22Rv1 (cell line): ENCODE measurements at regions not wholly inside any gene's neighbourhood (a gene's known extent, or its start where the extent isn't known, plus 50 kb on each side); places are given as distances from the start of the nearest gene placed in this dataset.

Source experiments
- H3K27ac ChIP-seq: fragments of 450-650 bp; 2 replicates; pipeline ENCODE4 v1.5.1; 2017
- ZFX ChIP-seq: fragments of 450-650 bp; IDR thresholded peaks from 2 replicates; pipeline ENCODE4 v1.6.1; 2017; ENCODE audit warnings: antibody characterized with exemption, borderline replicate concordance
- TF ChIP-seq, protein P1 (sequence below): fragments of 450-650 bp; IDR thresholded peaks from 2 replicates; pipeline ENCODE4 v1.5.1; 2017; ENCODE audit warnings: mild to moderate bottlenecking

DNA sequence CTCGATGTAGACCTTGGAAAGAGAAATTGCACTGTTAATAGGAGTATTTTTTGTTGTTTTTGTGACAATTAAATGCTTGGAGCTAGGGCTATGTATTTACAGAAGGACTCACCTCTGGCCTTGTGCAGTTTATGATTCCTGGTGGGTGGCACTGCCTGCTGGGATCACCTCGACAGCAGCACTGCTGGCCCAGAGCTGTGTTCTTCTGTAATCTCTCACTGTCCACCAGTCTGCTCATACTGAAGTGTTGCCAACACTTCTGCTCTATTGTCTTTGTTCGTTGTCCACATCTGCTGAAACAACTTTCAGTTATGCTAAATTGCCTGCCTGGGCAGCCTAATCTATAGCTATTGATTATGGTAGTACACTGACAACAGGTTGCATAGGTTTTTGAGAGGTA is 194.4 kb upstream of the ANK2 start:
- H3K27ac ChIP-seq: no peak overlapping the region
- TF ChIP-seq, protein P1, sequence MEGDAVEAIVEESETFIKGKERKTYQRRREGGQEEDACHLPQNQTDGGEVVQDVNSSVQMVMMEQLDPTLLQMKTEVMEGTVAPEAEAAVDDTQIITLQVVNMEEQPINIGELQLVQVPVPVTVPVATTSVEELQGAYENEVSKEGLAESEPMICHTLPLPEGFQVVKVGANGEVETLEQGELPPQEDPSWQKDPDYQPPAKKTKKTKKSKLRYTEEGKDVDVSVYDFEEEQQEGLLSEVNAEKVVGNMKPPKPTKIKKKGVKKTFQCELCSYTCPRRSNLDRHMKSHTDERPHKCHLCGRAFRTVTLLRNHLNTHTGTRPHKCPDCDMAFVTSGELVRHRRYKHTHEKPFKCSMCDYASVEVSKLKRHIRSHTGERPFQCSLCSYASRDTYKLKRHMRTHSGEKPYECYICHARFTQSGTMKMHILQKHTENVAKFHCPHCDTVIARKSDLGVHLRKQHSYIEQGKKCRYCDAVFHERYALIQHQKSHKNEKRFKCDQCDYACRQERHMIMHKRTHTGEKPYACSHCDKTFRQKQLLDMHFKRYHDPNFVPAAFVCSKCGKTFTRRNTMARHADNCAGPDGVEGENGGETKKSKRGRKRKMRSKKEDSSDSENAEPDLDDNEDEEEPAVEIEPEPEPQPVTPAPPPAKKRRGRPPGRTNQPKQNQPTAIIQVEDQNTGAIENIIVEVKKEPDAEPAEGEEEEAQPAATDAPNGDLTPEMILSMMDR: no peak
- TF ChIP-seq ZFX: no peak

DNA sequence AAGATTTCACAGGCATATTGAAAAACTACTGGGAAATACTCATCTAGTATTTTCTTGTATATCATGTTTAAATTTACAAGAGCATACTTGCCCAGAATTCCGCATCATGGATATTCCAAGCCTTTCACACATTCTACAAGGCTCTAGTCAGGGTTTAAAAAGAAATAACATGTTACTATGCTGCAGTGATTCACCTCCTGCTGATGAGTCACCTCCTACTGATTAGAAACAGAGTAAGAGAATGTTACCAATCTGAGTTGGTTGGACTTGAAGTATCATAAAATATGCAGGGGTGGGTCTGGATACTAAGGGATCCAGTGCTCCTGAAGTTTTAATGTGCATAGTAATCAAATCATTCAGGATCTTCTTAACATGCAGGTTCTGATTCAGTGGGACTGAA is 192.0 kb upstream of the ANK2 start:
- TF ChIP-seq, protein P1: no peak
- no peak for TF ChIP-seq ZFX
- no peak overlapping the region for H3K27ac ChIP-seq

DNA sequence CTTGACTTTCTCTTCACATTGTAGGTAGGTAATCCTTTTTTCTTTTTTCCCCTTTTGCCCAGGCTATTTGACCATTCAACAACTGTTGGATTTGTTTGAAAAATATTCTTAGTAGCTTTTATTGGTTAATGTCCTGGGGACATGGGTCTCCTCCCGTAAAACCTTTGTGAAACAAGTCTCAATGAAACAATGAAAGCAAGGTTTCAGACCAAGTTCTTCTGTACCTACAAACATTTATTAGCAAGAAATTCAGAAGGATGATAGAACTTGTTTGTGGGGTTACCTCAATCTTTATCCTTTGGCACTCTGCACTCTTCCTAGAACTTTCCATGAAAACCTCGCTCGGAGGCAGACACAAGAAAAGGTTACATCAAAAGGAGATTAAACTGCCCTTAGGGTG is 190.7 kb upstream of the ANK2 start:
- H3K27ac ChIP-seq: no peak overlapping the region
- TF ChIP-seq, protein P1: no peak
- TF ChIP-seq ZFX: no peak

DNA sequence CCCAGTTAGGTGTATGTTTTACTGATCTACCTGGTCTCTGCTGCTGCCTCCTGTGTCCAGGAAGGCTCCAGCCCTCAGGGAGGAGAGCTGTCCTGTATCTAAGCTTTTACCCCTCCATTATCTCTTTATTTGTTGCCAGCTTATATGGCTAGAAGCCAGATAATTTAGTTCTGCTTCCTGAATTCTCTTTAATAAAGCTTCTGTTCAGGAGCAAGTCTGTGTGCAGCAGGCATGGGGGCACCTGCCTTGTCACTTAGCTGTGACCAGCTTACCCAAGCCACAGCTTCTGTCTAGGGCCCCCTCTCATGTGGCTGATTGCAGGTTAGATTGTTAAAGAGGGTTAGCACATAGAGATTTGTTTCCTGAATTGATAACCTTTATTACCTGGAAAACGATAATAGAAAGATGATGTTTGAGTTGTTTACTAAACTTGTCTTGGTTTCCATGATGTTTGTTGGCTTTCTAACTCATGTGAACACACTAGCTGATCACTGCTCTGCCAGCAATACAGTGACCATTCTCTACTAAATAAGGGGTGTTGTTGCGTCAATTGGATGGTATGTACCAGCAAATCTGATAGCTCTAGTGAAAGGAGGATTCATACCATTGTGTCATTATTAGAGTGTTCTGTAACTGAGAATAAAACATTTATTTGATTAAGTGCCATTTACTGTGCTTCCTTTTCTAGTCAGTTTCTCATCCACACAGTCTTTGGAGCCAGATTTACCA is 189.8 kb upstream of the ANK2 start:
- no peak overlapping the region for H3K27ac ChIP-seq
- TF ChIP-seq, protein P1: no peak
- TF ChIP-seq ZFX: no peak

DNA sequence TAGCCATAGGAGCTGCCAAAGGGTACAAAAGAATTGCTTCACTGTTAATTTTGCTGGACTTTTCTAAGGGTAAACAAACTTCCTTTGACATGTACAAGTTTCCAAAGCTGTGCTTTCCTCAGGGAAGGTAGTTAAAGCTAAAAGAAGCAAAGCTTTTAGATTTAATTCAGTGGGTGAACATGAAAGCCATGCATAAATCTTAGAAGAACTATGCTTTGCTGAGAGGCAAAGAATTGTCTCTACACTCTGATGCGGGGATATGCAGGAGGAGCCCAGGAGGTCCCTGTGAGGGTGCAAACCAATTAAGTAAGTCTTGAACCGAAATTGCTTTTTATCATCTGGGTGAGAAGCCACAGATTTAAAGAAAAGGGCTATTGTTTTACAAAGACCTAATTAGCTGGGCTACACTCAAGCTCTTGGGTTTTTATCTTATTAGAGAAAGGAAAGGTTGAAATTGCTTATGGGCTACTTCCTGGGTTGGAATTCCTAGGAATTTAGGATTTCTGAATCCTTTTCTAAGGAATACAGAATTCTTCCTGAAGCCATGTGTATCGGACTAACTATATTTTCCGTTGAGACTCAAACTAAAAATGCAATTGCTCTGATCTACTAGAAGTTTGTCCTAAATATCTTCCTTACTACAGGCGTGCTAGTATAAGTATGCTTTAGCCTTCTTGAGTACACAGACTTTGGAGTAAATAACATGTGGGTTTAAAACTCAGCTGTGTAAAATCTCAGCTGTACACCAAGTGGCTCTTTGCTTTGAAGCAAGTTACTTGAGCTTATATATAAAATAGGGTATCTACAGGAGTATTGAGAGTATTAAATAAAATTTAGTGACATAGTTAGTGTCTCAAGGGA is 188.4 kb upstream of the ANK2 start:
- H3K27ac ChIP-seq: no peak overlapping the region
- TF ChIP-seq ZFX: no peak
- TF ChIP-seq, protein P1: no peak

DNA sequence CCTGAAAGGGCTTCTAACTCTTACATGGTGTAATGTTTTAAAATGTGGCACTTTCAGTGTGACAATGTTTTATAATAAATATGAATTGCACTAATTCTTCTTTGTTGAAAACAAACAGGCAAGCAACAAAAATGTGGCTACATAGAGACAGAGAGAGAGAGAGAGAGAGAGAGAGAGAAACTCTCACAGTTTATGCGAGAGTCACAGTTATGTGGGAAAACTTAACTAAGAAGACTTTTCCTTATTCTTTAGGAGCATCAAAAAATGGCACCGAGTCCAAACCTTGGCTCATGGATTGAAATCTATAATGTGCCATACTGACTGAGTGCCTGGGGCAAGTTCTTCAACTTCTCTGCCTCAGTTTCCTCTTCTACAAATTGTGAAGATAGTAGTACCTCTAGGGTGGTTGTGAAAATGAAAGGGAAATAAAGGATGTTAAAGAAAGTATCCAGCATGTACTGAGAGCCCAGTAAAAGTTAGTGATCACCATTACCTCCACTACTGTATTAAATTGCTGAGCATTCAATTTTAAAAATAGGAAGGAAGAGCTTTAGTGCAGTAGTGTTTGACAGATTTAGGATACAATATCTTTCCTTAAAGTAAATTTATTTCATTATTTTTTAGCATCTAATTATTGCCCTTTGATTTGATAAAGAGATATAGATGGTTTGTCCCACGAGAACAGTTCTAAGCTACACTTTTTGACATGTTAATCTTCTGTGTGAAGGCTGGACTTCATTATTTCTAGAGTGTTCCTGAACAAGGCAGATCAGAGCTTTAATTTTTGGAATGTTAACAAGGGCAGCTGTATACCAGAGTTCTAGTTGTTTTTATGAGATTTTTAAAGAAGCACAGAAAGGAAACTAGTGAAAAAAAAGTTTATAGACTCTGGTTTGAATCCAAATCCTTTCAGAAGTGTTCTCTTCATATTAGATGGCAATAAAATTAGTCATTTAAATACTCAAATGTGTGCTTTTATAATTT is 187.5 kb upstream of the ANK2 start:
- no peak overlapping the region for H3K27ac ChIP-seq
- no peak for TF ChIP-seq ZFX
- TF ChIP-seq, protein P1: no peak
